BJ (cell line): ENCODE measurements at regions not wholly inside any gene's neighbourhood (a gene's known extent, or its start where the extent isn't known, plus 50 kb on each side); places are given as distances from the start of the nearest gene placed in this dataset.
"Not testable (repeated sequence)": the region's sequence is repeated elsewhere in the genome, so short reads cannot be mapped to it uniquely, and the experiment has no call there.

Experiments used
- CTCF ChIA-PET: fragments of 350-600 bp; formaldehyde crosslinking; extraction: SDS; loops from one replicate; lab custom pipeline; 2021; ENCODE audit warnings: antibody characterized with exemption, inconsistent platforms; lab: Yijun Ruan, JAX
- POLR2A ChIA-PET: fragments of 300-600 bp; sonication (Branson Sonifier 250); formaldehyde crosslinking; extraction: SDS; loops from one replicate; lab custom pipeline; 2021; ENCODE audit warnings: antibody characterized with exemption; lab: Charles Lee
- DNase-seq: peaks from one replicate; pipeline ENCODE4 v3.0.0-alpha.2; 2011; ENCODE audit warnings: low read depth
- H3K27me3 ChIP-seq: 2 replicates; pipeline ENCODE4 v1.6.0; 2011; ENCODE audit warnings: low read length; ENCODE audit not compliant: control insufficient read depth, insufficient read depth
- H3K36me3 ChIP-seq: 2 replicates; pipeline ENCODE4 v1.5.1; 2011; ENCODE audit warnings: low read length; ENCODE audit not compliant: control insufficient read depth, insufficient read depth
- H3K4me3 ChIP-seq: 2 replicates; pipeline ENCODE4 v1.5.1; 2011; ENCODE audit warnings: low read depth, mild to moderate bottlenecking, control low read depth, low read length

- H3K4me3 ChIP-seq, H3K27me3 ChIP-seq, H3K36me3 ChIP-seq, POLR2A ChIA-PET, DNase-seq, CTCF ChIA-PET: not testable (repeated sequence)
Observed at GRCh38 chr2:89537862-89538261, 846.4 kb downstream of the RPIA start.

GRCh38 chr2:89544110-89544509 is 852.6 kb downstream of the RPIA start:
- POLR2A ChIA-PET, H3K36me3 ChIP-seq, H3K4me3 ChIP-seq, H3K27me3 ChIP-seq, DNase-seq, CTCF ChIA-PET: not testable (repeated sequence)

GRCh38 chr2:89579154-89579553 is 887.7 kb downstream of the RPIA start:
- POLR2A ChIA-PET, H3K4me3 ChIP-seq, DNase-seq, H3K36me3 ChIP-seq, H3K27me3 ChIP-seq, CTCF ChIA-PET: not testable (repeated sequence)

- POLR2A ChIA-PET, CTCF ChIA-PET, DNase-seq, H3K36me3 ChIP-seq, H3K27me3 ChIP-seq, H3K4me3 ChIP-seq: not testable (repeated sequence)
Observed at GRCh38 chr2:89582816-89583215, 891.3 kb downstream of the RPIA start.

GRCh38 chr2:89584046-89584445 is 892.6 kb downstream of the RPIA start:
- CTCF ChIA-PET, H3K27me3 ChIP-seq, H3K36me3 ChIP-seq, DNase-seq, H3K4me3 ChIP-seq, POLR2A ChIA-PET: not testable (repeated sequence)

- peak overlapping the region; percentile 45 for H3K4me3 ChIP-seq
- H3K27me3 ChIP-seq, DNase-seq, CTCF ChIA-PET, POLR2A ChIA-PET, H3K36me3 ChIP-seq: not testable (repeated sequence)
Observed at GRCh38 chr2:89584868-89585557, 893.5 kb downstream of the RPIA start.

- CTCF ChIA-PET, H3K27me3 ChIP-seq, H3K36me3 ChIP-seq, POLR2A ChIA-PET: not testable (repeated sequence)
- DNase-seq: peak; percentile 3
- peak overlapping the region; percentile 47 for H3K4me3 ChIP-seq
Observed at GRCh38 chr2:89585558-89585920, 894.1 kb downstream of the RPIA start.

- CTCF ChIA-PET, H3K4me3 ChIP-seq, POLR2A ChIA-PET, DNase-seq, H3K36me3 ChIP-seq, H3K27me3 ChIP-seq: not testable (repeated sequence)
Observed at GRCh38 chr2:89599843-89600242, 908.4 kb downstream of the RPIA start.

- CTCF ChIA-PET, POLR2A ChIA-PET, DNase-seq, H3K4me3 ChIP-seq, H3K27me3 ChIP-seq, H3K36me3 ChIP-seq: not testable (repeated sequence)
Observed at GRCh38 chr2:89606514-89606913, 915.0 kb downstream of the RPIA start.

- POLR2A ChIA-PET, H3K4me3 ChIP-seq, H3K36me3 ChIP-seq, DNase-seq, H3K27me3 ChIP-seq, CTCF ChIA-PET: not testable (repeated sequence)
Observed at GRCh38 chr2:89610207-89610926, 918.9 kb downstream of the RPIA start.

GRCh38 chr2:89610927-89611515 is 919.5 kb downstream of the RPIA start:
- POLR2A ChIA-PET, H3K27me3 ChIP-seq, CTCF ChIA-PET, DNase-seq, H3K36me3 ChIP-seq, H3K4me3 ChIP-seq: not testable (repeated sequence)

GRCh38 chr2:89611710-89612109 is 920.2 kb downstream of the RPIA start:
- H3K27me3 ChIP-seq, CTCF ChIA-PET, DNase-seq, H3K36me3 ChIP-seq, H3K4me3 ChIP-seq, POLR2A ChIA-PET: not testable (repeated sequence)

- H3K27me3 ChIP-seq, H3K36me3 ChIP-seq, DNase-seq, CTCF ChIA-PET, POLR2A ChIA-PET, H3K4me3 ChIP-seq: not testable (repeated sequence)
Observed at GRCh38 chr2:89649268-89649667, 957.8 kb downstream of the RPIA start.
